ENCODE measurements at regions not wholly inside any gene's neighbourhood (a gene's known extent, or its start where the extent isn't known, plus 50 kb on each side); places are given as distances from the start of the nearest gene placed in this dataset.

- no peak for DNase-seq
Measured at GRCh38 chr13:22569811-22570210, 611.0 kb upstream of the SGCG start.

GRCh38 chr13:22589880-22590279 is 590.9 kb upstream of the SGCG start:
- DNase-seq = no peak

- DNase-seq = no peak
Measured at GRCh38 chr13:22592515-22592914, 588.3 kb upstream of the SGCG start.

GRCh38 chr13:22594041-22594440 is 586.7 kb upstream of the SGCG start:
- no peak for DNase-seq

- DNase-seq = no peak
Measured at GRCh38 chr13:22596171-22596863, 584.5 kb upstream of the SGCG start.

GRCh38 chr13:22599156-22599555 is 581.6 kb upstream of the SGCG start:
- DNase-seq = no peak

- DNase-seq = no peak
Measured at GRCh38 chr13:22618002-22618401, 562.8 kb upstream of the SGCG start.

- DNase-seq = no peak
Measured at GRCh38 chr13:22625691-22626090, 555.1 kb upstream of the SGCG start.

GRCh38 chr13:22629374-22629773 is 551.4 kb upstream of the SGCG start:
- no peak for DNase-seq

- no peak for DNase-seq
Measured at GRCh38 chr13:22642088-22642487, 538.7 kb upstream of the SGCG start.

- DNase-seq = no peak
Measured at GRCh38 chr13:22644941-22645340, 535.8 kb upstream of the SGCG start.

GRCh38 chr13:22647156-22647850 is 533.5 kb upstream of the SGCG start:
- DNase-seq = no peak

- no peak for DNase-seq
Measured at GRCh38 chr13:22648320-22648801, 532.4 kb upstream of the SGCG start.

GRCh38 chr13:22652796-22653195 is 528.0 kb upstream of the SGCG start:
- no peak for DNase-seq

- no peak for DNase-seq
Measured at GRCh38 chr13:22653866-22654265, 526.9 kb upstream of the SGCG start.

GRCh38 chr13:22655106-22655852 is 525.5 kb upstream of the SGCG start:
- DNase-seq = no peak

GRCh38 chr13:22662771-22663170 is 518.0 kb upstream of the SGCG start:
- no peak for DNase-seq

- DNase-seq = no peak
Measured at GRCh38 chr13:22665506-22665905, 515.3 kb upstream of the SGCG start.

GRCh38 chr13:22690756-22691155 is 490.0 kb upstream of the SGCG start:
- DNase-seq = no peak

- no peak for DNase-seq
Measured at GRCh38 chr13:22693691-22694090, 487.1 kb upstream of the SGCG start.

- DNase-seq = no peak
Measured at GRCh38 chr13:22696433-22696832, 484.3 kb upstream of the SGCG start.

- DNase-seq = no peak
Measured at GRCh38 chr13:22698467-22698866, 482.3 kb upstream of the SGCG start.

- no peak for DNase-seq
Measured at GRCh38 chr13:22700246-22700887, 480.4 kb upstream of the SGCG start.

Measured in activated naive CD4-positive, alpha-beta T cell treated with anti-CD3 and anti-CD28 coated beads, Interleukin-2, amount 50 U/mL, for 16 hours (primary cell).